IPS DF 19.7 (cell line): ENCODE measurements at regions not wholly inside any gene's neighbourhood (a gene's known extent, or its start where the extent isn't known, plus 50 kb on each side); places are given as distances from the start of the nearest gene placed in this dataset.
"Not testable (repeated sequence)": the region's sequence is repeated elsewhere in the genome, so short reads cannot be mapped to it uniquely, and the experiment has no call there.

ENCODE experiments used
- DNase-seq: peaks from one replicate; pipeline ENCODE4 v3.0.0-alpha.2; 2013; ENCODE audit warnings: low read depth, low spot score

DNA sequence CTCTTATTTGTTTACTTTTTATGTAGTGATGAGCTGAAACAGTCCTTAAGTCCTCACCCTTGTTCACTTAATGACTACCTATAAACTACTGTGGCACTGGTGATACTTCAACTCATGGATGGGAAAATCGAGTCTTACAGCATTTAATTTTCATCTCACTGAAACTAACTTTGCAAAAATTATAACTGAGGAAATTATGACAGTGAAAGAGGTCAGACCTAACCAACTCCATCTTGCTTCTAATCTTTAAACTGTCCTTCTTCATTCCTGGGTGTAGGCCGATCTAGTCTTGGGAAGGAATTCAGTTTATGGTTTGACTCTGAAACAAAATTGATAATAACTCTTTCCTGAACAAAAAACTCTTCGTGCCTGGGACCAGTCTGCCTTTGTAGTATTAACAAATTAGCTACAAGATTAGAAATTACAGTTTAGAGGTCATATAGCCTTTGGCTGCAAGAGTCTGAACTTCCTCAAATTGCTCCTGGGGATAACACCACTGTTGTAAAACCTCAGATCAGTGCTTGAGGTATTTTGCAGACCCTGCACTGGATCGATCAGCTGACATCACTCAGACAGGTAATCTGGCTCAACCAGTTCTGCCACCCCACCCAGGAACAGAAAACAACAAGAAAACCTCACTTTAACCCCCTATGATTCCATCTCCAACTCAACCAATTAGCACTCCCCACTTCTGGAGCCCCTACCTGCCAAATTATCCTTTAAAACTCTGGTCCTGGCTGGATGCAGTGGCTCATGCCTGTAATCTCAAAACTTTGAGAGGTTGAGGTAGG, 995.7 kb upstream of the PRKX start:
- DNase-seq, result no peak

- no peak for DNase-seq
These were observed 993.5 kb upstream of the PRKX start for GRCh38 chrX:4706961-4707360.

DNA sequence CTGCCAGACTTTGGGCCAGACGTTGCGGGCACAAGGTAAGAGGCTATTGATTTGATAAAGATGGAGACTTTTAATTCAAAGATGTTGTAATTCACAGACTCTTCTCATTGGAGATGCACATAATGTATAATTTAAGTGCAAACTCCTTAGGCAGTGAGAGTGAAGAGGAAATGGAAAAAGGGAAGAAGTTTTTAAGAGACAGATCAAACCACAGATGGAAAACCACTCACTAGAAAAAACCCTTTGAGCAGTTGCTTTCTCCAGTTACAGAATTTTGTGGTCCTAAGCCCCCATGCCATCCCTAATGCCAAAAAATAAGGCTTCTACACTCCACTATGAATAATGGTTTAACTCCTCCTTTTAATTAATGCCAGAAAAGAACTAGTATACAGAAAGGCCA, 977.1 kb upstream of the PRKX start:
- no peak for DNase-seq

DNA sequence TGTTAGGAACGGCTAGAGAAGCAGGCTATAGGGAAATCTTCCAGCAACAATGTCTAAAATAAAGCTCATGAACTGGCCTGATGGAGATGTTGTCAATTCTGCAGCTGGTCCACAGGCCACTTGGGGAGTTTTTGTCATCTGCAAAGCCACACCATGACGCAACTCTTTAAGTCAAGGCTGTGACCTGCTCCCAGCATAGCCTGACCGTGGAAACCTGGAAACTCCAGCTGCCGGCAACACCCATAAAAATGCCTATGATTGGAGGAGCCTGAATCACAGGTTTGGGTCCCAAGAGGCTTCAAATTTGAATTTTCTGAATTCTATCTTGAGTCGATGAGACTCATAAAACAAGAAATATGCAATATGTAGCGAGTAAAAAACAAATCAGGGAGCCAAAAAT, 969.2 kb upstream of the PRKX start:
- DNase-seq, result no peak

DNA sequence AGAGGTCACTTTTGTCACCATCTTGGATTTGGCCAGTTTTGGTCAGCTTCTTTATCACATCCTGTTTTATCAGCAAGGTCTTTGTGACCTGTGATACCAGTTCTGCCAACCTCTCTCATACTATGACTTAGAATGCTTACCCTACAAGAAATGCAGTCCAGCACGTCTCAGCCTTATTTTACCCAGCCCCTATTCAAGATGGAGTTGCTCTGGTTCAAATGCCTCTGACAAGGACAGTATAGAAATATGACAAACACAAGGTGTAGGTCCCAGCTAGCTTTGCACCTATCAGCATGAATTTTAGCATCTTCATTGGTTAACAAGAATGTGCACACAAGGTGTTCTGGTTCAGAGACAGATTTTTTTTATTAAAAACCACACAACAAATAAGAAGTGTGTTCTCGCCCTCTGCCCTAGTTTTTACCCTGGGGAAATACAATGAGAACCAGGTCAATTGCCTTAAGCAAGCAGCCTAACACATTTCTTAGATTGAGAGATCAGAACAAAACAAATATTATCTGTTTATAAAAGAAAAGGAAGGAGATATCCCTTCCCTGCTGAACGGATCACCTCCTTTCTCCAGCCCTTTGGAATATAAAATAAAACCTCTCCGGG, 962.3 kb upstream of the PRKX start:
- no peak for DNase-seq

DNA sequence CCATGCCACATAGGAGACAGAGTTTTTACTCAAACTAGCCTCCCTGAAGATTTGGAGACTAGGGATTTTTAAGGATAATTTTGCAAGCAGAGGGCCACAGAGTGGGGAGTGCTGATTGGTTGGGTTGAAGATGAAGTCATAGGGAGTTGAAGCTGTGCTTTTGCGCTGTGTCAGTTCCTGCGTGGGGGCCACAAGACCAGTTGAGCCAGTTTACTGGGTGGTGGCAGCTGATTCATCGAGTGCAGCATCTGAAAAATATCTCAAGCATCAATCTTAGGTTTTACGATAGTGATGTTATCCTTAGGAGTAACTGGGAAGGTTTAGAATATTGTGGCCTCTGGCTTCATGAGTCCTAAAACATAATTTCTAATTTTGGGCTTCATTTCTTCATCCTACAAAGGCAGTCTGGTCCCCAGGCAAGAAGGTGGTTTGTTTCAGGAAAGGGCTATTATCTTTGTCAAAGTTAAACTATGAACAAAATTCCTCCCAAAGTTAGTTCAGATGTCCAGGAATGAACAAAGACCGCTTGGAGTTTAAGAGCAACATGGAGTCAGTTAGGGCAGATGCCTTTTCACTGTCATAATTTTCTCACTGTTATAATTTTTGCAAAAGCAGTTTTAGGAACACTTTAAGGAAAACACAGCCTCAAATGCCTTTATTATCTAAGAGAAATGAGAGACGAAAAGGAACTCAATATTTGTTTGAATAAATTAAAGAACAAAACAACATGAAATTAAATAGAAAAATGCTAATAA, 960.8 kb upstream of the PRKX start:
- DNase-seq, result no peak

- no peak for DNase-seq
These were observed 957.9 kb upstream of the PRKX start for GRCh38 chrX:4671344-4671743.

- no peak for DNase-seq
These were observed 957.2 kb upstream of the PRKX start for GRCh38 chrX:4670606-4671005.

DNA sequence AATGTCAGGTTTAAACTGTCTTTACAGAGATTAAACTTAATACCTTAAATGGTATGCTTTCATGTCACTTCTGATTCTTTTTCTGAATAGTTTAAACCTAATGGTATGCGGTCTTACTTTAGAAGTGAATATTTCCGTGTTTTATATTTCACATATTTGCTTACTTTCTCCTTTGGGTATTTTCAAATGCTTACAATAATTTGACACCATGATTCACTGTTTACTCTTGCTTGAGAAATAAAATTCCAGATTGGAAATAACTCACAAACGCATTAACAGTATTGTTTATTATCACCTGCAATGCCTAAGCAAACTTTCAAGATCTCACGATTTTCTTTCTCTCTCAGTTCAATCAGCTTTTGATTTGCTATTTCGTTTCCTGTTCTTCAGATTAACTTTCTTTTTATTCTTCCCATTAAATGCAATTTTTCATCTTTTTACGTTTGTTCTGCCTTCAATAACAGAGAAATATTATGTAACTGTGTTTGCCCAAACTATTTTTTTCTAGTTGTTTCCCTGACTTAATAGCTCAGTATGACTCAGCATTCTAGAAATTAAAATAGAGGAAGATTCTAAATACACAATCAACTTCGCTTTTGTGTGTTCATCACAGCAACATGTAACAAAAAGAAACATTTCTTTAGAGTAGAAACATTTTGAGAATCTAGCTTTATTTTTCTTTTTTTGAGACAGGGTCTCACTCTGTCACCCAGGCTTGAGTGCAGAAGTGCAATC, 955.5 kb upstream of the PRKX start:
- DNase-seq, result no peak

- DNase-seq, result no peak
These were observed 949.6 kb upstream of the PRKX start for GRCh38 chrX:4663085-4663484.

- DNase-seq, result no peak
These were observed 948.3 kb upstream of the PRKX start for GRCh38 chrX:4661771-4662170.

DNA sequence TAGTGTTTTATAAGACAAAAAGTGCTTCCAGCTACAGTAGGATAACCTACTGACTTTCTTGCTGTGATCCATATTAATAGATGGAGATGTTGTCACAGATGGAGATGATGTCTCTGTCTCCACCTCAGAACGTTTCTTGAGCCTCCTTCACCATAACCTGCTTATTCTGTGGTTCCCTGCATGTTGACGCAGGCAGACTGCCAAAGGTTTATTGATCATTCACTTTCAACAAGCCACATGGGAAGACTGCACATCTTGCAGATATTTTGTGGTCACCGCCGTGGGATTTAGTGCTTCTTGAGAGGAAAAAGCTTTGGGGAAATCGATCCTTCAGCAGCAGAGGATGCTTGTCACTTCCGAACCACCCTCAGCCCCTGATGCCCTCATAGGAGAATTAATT, 943.0 kb upstream of the PRKX start:
- no peak for DNase-seq

- DNase-seq, result no peak
These were observed 942.3 kb upstream of the PRKX start for GRCh38 chrX:4655743-4656142.

DNA sequence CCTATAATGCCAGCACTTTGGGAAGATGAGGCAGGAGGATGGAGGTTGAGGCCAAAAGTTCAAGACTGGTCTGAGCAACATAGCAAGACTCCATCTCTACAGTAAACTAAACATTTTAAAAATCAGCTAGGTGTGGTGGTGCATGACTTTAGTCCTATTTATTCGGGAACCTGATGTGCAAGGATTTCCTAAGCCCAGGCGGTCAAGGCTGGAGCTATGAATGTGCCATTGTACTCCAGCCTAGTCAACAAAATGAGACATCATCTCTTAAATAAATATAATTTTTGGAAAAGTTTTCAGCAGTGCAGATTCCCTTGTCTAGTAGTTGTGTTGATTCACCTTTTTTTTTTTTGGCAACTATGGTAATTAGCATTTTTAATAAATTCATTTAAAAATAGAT, 928.7 kb upstream of the PRKX start:
- no peak for DNase-seq

- DNase-seq, result no peak
These were observed 924.6 kb upstream of the PRKX start for GRCh38 chrX:4638036-4638435.

DNA sequence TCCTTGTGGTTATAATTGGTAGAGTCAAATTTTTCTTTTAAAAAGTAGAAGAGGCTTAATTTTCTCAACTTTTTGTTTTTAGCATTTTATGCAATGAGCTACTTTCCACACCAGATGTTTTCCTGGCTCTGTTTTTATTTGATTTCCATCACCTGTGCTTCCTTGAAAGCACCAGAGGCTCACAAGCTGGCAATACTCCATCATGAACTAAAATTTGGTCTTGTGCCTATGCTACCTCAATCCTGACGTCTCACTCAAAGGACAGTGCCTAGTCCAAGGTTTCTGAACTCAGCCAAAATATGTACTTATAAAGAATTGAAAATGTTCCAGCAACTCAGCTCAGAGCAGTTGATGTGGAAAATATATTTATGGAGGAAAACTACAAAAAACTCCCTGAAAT, 914.0 kb upstream of the PRKX start:
- no peak for DNase-seq

GRCh38 chrX:4622486-4623167, 909.2 kb upstream of the PRKX start:
- no peak for DNase-seq

- not testable (repeated sequence) for DNase-seq
These were observed 900.2 kb upstream of the PRKX start for GRCh38 chrX:4613651-4614050.

- DNase-seq, result no peak
These were observed 875.4 kb upstream of the PRKX start for GRCh38 chrX:4588893-4589292.

DNA sequence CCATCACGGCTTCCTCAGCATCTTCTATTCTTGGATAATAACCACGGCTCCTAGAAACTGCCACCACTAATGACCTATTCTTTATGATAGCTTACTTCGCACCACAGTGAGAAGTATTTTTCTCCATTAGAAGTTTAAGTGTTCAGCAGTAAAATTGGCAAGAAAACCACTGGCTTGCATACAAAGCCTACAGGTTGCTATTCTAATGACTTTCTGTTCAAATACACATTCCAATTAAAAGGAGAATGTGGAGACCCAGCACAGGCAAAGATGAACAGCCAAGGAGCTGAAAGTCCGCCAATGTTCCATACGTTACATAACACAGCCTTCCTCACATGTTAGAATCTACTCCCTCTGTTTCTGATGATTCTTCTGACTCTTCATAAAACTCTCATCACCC, 875.0 kb upstream of the PRKX start:
- no peak for DNase-seq

- DNase-seq, result no peak
These were observed 874.6 kb upstream of the PRKX start for GRCh38 chrX:4588056-4588455.

GRCh38 chrX:4579999-4580398, 866.5 kb upstream of the PRKX start:
- no peak for DNase-seq
